ENCODE measurements at regions not wholly inside any gene's neighbourhood (a gene's known extent, or its start where the extent isn't known, plus 50 kb on each side); places are given as distances from the start of the nearest gene placed in this dataset.
"Not testable (repeated sequence)": the region's sequence is repeated elsewhere in the genome, so short reads cannot be mapped to it uniquely, and the experiment has no call there.

GRCh38 chr7:114082642-114083165 lies 163.9 kb upstream of the PPP1R3A start:
- no peak for TF ChIP-seq CTCF (conservative IDR thresholded peaks at IDR 0.05)
- no peak overlapping the region for H3K27ac ChIP-seq

DNA sequence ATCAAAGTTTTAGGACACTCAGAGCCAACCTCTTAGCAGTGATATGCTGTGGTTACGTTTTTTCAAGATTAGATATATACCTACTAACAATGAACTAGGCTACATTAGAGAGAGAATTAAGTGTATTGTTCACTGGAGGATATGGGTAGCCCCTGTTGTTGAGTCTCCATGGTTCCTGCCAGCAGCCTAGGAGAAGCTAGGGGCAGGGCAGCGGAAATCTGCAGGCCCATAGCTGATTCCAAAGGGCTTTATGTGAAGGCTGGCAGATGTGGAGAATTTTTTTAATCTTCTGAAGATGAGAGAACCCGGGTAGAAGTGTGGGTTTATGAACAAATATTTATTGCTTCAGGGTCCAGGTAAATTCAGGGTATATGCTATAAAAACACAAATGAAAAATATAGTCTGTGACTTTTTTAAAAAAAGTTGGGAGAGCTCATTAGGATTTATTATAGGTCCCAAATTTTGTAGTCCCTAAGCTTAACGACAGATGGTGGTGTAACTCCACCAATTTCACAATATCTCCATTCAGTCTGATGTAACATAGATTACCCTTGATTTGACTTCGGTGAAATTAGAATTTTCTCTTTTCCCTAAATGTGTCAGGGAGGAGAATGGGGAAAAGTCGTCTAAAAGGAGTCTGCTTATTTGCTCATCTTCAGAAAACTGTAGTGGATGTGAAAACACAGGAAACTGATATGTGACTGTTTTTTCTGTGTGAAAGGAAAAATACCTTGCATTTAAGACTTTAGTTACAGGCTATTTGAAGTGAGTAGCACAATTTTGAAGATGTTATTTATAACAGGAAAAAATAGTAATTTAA lies 163.0 kb upstream of the PPP1R3A start:
- no peak overlapping the region for H3K27ac ChIP-seq
- TF ChIP-seq CTCF (conservative IDR thresholded peaks at IDR 0.05), result peak; percentile 79

GRCh38 chr7:114077158-114077524 lies 158.3 kb upstream of the PPP1R3A start:
- not testable (repeated sequence) for H3K27ac ChIP-seq

DNA sequence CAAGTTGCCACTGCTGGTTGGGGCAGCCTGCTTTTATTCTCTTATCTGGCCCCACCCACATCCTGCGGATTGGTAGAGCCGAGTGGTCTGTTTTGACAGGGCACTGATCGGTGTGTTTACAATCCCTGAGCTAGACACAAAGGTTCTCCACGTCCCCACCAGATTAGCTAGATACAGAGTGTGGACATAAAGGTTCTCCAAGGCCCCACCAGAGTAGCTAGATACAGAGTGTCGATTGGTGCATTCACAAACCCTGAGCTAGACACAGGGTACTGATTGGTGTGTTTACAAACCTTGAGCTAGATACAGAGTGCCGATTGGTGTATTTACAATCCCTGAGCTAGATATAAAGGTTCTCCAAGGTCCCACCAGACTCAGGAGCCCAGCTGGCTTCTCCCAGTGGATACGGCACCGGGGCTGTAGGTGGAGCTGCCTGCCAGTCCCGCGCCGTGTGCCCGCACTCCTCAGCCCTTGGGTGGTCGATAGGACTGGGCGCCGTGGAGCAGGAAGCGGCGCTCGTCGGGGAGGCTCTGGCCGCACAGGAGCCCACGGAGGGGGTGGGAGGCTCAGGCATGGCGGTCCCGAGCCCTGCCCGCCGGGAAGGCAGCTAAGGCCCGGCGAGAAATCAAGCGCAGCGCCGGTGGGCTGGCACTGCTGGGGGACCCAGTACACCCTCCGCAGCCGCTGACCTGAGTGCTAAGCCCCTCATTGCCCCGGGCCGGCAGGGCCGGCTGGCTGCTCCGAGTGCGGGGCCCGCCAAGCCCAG lies 157.8 kb upstream of the PPP1R3A start:
- H3K27ac ChIP-seq, result not testable (repeated sequence)

DNA sequence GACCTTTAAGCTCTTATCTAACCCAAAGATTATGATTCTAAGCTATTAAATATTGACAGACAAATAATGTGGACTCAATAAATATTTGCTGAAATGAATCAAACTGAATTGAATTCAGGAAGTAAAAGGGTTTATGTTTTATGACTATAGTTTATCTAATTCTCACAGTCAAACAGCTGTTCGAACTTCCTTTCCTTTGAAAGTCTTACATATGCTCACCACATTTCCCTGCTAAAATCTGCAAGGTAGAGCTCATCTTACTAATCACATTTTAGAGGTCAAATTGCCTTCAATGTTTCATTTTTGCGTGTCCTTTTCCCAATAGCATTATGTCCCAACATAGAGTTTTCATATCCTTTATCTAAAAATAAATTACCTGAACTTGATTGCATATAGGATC lies 154.9 kb upstream of the PPP1R3A start:
- TF ChIP-seq CTCF (conservative IDR thresholded peaks at IDR 0.05), result no peak
- no peak overlapping the region for H3K27ac ChIP-seq

DNA sequence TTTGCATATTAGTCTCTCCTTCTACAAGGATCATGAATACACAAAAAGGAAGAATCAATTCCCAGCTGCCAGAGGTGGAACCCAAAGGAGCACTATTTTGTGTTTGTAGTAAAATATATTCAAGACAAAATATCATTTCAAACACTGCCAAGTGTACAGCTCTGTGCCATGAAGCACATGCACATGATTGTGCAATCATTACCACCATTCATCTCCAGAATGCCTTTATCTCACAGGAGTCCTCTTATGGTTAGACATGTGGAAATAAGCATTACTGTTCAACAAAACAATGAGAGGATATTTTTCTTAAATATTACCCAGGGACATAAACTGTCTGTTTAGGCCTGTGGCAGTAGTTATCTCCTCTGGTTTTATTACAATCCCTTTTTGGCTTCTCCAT lies 151.4 kb upstream of the PPP1R3A start:
- H3K27ac ChIP-seq, result no peak overlapping the region
- no peak for TF ChIP-seq CTCF (conservative IDR thresholded peaks at IDR 0.05)

- H3K27ac ChIP-seq, result no peak overlapping the region
- no peak for TF ChIP-seq CTCF (conservative IDR thresholded peaks at IDR 0.05)
Measured at GRCh38 chr7:114062810-114063209, 144.0 kb upstream of the PPP1R3A start.

DNA sequence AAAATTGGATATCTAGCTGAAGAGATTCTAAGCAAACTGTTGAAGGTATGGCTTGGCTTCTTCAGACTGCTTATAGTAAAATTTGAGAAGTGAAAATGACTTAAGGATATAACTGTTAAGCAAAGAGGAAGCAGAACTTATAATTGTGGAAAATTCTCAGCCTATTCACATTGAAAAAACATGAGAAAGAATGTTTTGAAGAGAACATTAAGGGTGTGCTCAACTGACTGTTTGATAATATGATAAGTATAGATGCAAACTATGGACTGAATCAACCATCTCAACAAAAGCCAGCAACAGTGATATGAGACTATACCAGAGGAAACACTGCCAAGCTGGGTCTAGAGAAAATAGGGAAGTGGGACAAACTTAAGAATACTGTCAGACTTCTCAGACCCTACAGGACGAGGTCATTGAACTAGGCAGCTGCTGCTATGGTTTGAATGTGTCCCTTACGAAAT lies 133.1 kb upstream of the PPP1R3A start:
- no peak for TF ChIP-seq CTCF (conservative IDR thresholded peaks at IDR 0.05)
- no peak overlapping the region for H3K27ac ChIP-seq
